T-helper 2 cell treated with Interferon-gamma antibody and Interleukin-4, amounts not matched to agents 100 ng/mL and 5 ng/mL, for 36 hours (primary cell): ENCODE measurements at regions not wholly inside any gene's neighbourhood (a gene's known extent, or its start where the extent isn't known, plus 50 kb on each side); places are given as distances from the start of the nearest gene placed in this dataset.

Experiments
- intact Hi-C: fragments of 100-400 bp; cut with micrococcal nuclease; formaldehyde crosslinking; loops from one replicate; pipeline ENCODE4 v1.15.1; 2023

DNA sequence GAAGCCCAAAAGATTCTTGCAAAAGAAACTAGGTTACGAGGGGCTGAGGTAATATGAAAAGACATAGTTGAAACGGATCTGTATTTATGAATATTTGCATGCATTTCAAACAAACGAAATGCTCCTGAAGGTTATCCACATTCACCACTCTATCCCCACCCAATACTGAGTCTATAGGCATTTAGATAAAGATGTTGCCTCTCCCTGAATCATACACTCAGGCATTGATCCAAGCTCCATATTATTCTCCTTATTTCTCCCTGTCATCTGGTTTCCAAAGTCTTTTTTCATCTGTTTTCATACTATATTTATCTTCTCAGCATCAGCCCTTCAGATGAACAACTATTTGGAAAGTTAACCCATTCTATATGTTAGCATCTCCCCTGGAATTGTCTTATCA, 492.5 kb upstream of the TGFBR2 start:
- intact Hi-C loops: loop anchor here (1.0 to 10.0 kb wide), 4 partner anchors 85 to 637 kb away; no protein-coding TSS in a partner anchor

DNA sequence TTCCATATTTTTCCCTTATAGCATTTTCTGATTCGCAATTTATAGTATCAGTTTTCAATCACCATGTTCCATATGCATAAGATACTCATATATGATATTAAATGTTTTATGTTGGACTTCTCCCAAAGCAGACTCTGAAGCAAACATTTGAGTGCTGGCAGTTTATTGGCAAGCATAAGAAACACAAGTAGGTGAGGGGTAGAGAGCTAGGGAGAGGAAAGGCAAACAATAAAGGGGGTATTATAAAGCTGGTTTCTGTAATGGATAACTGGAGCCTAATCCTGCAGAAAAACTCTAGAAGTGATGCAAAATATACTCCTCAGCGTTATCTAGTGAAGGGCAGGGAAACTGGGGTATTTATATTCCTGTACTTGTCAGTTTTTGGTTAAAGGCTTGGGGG, 491.5 kb upstream of the TGFBR2 start:
- intact Hi-C loops: loop anchor here (10.0 kb wide), 1 partner anchor 510 kb away; no protein-coding TSS in a partner anchor

DNA sequence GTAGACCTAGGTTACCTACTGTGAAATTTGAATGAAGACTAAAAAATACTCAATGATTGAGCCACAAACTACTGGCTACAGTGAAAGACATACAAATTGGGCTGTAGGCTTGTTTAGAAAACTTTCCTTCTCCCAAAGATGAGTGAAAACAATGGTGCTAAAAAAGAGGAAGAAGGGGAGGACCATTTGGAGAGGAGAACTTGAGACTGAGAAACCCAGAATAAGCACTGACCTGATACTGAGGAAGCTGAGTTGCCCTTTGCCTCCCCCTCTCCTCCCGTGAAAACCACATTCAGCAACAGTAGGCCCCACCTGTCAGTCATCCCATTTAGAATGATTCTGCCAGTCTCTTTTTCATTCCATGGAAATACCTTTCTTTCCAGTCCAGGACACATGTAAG, 484.0 kb upstream of the TGFBR2 start:
- intact Hi-C loops: no loop called here

DNA sequence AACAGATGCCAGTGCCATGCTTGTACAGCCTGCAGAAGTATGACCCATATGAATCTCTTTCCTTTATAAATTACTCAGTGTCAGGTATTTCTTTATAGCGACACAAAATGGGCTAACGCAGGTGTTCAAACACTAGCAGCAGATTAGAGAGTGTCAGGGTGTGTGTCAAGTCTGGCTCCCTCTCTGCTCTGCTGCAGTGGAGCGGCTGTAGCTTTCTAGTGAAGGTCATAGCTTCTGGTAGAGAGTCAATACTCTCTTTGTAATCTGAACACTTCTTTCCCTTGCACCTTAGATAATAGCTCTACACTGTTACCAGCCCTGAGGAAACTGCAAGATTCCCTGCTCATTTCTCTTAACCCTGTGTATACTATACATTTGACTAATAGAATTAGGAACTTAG, 483.2 kb upstream of the TGFBR2 start:
- intact Hi-C loops: no loop called here

DNA sequence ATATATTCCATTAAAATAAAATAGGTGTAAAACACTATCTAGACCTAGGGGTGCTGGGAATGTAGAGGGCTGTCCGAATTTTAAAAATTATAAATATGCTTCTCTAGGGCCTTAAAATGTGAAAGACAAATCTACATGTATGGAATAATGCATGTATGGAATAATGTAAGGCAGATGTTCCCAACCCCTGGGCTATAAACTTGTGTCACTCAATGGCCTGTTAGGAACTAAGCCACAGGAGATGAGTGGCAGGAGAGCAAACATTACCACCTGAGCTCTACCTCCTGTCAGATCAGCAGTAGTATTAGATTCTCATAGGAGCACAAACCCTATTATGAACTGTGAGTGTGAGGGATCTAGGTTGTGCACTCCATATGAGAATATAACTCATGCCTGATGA, 482.6 kb upstream of the TGFBR2 start:
- intact Hi-C loops: no loop called here

- intact Hi-C loops: no loop called here
These were observed 481.7 kb upstream of the TGFBR2 start for GRCh38 chr3:30124435-30125370.

- intact Hi-C loops: no loop called here
These were observed 476.6 kb upstream of the TGFBR2 start for GRCh38 chr3:30129765-30130164.

DNA sequence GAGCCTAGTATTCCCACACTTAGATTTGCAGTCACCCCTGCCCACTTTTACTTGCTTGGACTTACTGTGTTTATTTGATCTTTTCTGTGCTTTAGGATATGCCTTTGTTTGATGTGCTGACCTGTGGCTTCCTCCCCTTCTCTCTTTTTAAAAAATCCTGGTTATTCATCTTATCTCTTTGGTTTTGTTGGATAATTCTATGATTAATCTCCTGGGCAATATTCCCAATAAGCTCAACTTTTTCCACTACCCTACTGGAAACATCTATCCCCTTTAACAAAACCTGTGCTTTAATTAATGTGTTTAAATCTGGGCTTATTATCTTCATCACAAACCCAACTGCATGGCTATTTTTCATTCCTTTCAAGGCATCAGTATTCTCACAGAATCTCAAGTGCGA, 476.0 kb upstream of the TGFBR2 start:
- intact Hi-C loops: no loop called here

GRCh38 chr3:30131191-30131590, 475.2 kb upstream of the TGFBR2 start:
- intact Hi-C loops: no loop called here

DNA sequence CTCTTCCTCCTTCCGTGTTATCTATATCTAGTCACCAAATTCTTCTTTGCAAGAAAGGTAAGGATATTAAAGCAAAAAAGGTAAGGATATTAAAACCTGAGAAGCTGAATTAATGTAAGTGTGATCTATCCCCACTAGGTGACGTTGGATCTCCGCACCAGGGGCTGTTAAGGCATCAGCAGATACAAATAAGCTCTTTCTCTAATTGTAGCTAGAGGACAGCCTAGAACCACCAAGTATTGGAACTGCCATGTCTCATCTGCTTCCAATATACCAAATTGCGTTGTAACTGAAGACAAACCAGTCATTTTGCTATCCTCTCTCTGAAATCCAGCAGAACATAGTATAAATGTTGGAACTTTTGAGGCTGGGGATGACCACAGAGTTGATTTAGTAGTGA, 471.2 kb upstream of the TGFBR2 start:
- intact Hi-C loops: no loop called here

- intact Hi-C loops: no loop called here
These were observed 467.1 kb upstream of the TGFBR2 start for GRCh38 chr3:30139283-30139682.

DNA sequence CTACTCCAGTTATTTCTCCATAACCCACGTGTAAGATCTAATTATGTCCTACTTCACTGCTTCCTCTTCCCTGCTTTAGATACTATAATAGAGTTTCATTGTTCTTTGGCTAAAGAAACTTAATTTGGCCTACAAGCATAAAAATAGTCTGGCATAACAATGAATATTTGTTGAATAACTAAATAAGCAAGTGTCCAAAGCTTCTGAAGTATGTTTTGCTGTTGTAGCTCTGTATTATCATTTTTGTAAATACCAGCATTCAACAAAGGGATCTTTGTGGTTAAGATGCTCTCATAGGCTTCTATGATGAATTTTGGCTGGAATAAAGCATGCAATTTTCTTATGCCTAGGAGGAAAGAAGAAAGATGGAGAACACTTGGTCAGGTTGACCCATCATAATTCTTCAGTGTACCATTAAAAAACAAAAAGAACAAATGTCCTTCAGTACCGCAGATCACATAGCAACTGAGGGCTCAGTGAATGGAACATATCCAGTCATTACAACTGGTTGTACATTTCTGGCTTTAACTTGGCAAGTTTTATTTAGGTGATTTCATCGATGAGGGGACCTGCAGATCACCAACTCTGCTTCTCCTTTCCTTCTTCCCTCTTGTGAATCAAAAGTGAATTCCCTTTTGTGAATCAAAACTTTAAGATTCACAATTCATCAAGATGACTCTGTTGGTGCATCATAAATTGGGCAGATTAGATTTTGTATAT, 465.9 kb upstream of the TGFBR2 start:
- intact Hi-C loops: no loop called here

GRCh38 chr3:30141178-30141581, 465.2 kb upstream of the TGFBR2 start:
- intact Hi-C loops: no loop called here

GRCh38 chr3:30141927-30142326, 464.5 kb upstream of the TGFBR2 start:
- intact Hi-C loops: no loop called here

DNA sequence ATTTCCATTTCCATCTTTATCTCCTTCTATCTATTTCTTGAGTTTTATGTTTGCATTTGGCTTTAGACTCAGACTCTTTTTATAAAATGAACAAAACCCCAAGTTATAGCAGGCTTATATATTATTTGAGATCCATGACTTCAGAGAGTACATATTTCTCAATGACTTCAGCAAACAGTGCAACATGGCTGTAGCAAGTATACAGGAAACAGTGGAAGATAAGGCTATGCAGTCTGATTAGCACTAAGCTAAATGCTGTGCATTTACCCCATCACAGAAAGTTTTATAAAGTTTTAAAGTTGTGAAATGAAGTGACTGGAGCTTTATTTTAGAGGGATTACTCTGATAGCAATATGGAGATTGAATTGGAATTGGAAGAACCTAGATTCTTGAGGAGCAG, 463.5 kb upstream of the TGFBR2 start:
- intact Hi-C loops: no loop called here

DNA sequence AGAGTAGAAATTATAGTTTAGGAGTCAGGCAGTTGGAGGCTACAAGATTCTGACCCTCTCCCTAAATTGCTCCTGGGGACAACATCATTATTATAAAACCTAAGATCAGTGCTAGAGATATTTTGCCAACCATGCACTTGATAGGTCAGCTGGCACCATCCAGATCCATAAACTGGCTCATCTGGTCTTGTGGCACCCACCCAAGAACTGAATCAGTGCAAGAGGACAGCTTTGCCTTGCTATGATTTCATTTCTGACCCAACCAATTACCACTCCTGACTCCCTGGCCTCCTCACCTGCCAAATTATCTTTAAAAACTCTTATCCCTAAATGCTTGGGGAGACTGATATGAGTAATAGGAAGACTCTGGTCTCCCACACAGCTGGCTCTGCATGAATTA, 461.1 kb upstream of the TGFBR2 start:
- intact Hi-C loops: no loop called here

DNA sequence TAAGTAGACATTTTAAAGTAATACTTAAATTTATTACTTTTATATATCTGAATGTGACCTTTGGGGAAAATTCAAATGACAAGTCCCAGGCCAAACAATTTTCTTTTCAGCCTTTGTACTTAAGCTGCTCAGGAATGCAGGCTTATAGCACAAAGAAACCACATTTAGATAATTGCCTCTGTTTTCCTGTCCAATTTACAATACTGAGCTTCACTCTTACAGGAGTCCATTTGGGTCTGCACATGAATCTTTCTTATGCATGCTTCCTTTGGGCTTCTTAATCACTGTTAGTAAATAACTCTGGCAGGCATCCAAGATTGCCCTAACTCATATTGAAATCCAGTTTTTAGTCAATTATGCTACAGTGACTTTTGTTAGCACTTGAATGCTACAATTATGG, 459.4 kb upstream of the TGFBR2 start:
- intact Hi-C loops: no loop called here

GRCh38 chr3:30154853-30155252, 451.5 kb upstream of the TGFBR2 start:
- intact Hi-C loops: no loop called here

GRCh38 chr3:30155755-30156154, 450.6 kb upstream of the TGFBR2 start:
- intact Hi-C loops: no loop called here

GRCh38 chr3:30156586-30157498, 449.6 kb upstream of the TGFBR2 start:
- intact Hi-C loops: no loop called here

GRCh38 chr3:30161375-30161774, 445.0 kb upstream of the TGFBR2 start:
- intact Hi-C loops: no loop called here
